Activated gamma-delta T cell (primary cell): ENCODE measurements at regions not wholly inside any gene's neighbourhood (a gene's known extent, or its start where the extent isn't known, plus 50 kb on each side); places are given as distances from the start of the nearest gene placed in this dataset.
"Not testable (repeated sequence)": the region's sequence is repeated elsewhere in the genome, so short reads cannot be mapped to it uniquely, and the experiment has no call there.

Source experiments
- DNase-seq: peaks from one replicate; lab custom pipeline; 2025; lab: John Stamatoyannopoulos, UW

GRCh38 chr4:81816031-81816761 lies 344.5 kb upstream of the RASGEF1B start:
- DNase-seq, result no peak

DNA sequence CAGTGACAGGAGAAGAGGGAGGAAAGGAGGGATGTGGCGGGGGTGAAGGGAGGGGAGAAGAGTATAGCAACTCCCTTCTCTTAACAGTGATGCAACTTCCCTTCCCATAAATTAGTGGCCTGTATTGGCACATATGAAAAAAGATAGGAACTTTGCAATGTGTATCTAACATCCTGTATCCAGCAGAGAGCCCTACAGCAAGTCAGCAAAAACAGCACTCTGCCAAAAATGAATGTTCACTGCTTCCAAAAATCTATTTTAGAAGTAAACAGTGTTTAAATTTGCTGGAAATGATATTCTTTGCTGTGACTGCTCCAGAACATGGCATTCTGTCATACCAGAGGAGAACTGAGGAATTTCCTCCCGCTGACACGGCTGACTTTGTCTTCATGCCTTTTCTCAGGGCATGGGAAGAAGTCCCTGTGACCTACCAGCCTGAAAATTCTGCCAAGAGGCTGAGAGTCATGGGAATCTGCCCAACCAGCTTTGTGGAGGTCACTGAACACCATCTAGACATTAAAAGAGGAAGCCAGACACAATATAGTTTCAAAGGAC lies 343.4 kb upstream of the RASGEF1B start:
- no peak for DNase-seq

DNA sequence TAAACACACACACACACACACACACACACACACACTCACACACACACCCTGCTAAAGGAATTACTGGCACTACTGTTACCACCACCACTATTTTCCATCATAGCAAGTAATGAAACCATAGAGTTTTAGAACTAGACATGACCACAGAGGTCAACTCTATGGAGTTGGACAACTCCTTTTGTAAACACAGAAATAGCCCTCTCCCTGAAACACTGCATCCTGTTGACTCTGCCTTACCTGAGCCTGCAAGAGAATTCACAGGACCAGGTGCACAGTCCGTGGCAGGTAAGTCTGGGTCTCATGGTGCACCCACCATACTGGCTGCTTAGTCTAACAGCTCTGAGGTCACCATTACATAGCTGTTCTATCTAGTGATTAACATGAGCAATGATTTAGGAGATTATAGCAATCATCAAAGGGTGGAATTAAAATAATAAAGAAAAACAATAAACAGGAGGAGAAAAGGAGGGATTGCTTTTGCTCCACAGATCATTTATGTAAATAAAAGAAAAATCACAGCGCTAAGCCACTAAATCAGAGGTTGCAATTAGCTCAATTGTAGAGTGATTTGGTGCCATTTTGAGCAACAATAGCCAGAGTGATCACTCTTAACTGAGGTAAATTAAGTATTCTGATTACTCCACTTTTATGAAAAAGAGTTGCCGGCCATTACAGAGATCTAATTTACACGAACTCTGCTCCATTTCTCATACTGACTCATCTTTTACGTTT lies 340.0 kb upstream of the RASGEF1B start:
- DNase-seq, result no peak

DNA sequence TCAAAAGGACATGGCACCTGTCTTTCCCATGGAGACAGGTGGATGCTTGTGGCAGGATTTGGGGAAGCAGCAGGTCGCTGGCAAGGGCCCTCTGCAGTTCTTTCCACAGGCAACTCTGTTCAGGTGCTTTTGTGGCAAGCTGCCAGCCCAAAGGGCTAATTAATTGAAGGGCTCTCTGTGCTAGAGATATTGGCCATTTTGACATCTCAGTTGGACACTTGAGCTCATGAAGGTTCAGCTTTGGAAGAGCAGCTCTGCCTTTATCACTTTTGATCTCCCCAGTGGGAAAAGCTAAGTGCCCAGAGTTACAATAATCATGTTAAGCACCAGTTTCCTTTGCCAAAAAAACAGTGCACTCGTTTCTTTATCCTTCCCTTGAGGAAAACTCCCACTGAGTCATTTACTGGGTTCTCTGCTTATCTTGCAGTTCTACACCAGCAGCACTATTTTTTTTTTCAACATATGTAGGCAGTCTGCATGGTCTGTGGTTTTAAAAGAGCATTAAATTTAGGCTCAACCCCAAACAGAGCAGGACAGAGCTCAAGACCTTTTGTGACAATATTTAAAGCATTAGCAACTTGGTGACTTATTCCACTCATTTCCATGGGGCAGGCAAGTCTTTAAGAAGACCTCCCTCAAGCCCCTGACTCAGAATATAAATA lies 336.4 kb upstream of the RASGEF1B start:
- no peak for DNase-seq

GRCh38 chr4:81807386-81807785 lies 335.7 kb upstream of the RASGEF1B start:
- DNase-seq, result no peak

- DNase-seq, result no peak
These were observed 334.8 kb upstream of the RASGEF1B start for GRCh38 chr4:81806485-81806884.

DNA sequence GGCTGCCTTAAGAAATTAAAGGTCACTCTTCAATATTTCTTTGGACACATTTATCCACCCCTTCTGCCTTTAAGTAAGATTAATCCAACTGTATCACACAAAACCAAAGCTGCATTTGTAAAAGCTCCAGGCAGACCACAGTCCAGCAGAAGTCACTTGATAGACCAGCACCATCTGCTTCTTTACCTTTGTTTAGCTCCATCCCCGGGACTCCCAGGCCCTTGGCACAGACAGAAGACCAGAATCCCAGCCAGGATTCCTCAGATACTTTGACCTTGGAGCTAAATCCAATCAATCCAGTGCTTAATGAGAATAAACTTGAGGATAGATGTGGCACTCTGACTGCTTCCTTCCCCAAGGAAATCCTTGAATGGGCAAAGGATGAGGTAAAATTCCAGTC lies 333.1 kb upstream of the RASGEF1B start:
- no peak for DNase-seq

DNA sequence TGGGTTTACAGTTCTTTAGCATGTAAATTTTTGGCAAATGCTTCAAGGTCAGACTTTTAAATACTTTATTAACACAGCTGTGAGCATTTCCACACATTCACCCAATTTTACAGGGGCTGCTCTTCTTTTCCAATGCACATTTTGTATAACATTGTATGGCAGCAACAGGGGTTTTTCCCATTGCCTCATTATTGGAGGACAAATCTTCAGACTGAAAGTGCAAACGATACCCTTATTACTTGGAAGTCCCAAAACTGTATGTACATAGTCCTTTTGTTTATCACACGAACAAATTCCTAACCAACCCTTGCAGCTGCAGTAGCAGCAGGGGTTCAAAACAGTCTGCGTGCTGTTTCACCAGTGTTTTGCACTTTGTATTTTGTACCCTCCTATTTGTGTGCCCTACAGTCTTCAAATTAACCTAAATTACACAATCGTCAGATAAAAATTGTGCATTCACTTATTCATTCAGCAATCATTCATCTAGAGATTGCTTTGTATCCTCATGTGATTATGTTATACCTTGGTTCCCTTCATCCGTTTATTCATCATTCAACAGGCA lies 330.7 kb upstream of the RASGEF1B start:
- no peak for DNase-seq

GRCh38 chr4:81799371-81799770 lies 327.7 kb upstream of the RASGEF1B start:
- DNase-seq, result no peak

DNA sequence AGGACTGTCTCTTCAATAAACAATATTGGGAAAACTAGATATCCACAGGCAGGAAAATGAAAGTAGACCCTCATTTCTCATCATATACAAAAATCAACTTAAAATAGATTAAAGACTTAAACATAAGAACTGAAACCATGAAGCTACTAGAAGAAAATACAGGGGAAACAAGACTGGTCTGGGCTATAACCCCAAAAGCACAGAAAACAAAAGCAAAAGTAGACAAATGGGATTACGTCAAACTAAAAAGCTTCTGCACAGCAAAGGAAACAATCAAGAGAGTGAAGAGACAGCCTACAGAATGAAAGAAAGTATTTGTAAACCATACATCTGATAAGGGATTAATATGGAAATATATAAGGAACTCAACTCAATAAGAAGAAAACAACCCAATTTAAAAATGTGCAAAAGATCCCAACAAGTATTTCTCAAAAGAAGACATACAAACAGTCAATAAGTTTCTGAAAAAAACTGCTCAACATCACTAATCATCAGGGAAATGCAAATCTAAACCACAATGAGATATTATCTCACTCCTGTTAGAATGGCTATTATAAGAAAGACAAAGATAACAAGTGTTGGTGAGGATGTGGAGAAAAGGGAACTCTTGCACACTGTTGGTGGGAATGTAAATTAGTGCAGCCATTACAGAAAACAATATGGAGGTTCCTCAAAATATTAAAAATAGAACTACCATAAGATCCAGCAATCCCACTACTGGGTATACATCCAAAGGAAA lies 325.3 kb upstream of the RASGEF1B start:
- no peak for DNase-seq

DNA sequence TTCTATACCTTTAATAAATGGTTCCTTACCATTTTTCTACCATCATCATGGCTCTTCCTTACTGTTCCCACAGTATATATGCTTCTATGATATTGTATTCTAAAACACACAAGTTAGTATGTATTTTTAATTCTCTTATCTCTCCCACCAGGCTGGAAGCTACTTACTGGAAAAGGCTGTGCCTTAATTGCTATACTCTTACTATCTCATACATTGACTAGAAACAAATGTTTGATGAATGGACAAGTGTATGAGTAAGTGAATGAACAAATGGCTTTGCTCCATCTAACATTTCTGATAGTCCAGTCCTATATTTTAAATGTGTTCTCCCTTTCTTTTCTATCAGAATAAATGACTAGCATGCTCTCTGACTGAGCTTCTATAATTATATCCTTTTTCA lies 320.8 kb upstream of the RASGEF1B start:
- DNase-seq, result no peak

GRCh38 chr4:81790477-81790876 lies 318.8 kb upstream of the RASGEF1B start:
- DNase-seq, result no peak

GRCh38 chr4:81789741-81790399 lies 318.2 kb upstream of the RASGEF1B start:
- DNase-seq, result no peak

- no peak for DNase-seq
These were observed 317.5 kb upstream of the RASGEF1B start for GRCh38 chr4:81789158-81789557.

DNA sequence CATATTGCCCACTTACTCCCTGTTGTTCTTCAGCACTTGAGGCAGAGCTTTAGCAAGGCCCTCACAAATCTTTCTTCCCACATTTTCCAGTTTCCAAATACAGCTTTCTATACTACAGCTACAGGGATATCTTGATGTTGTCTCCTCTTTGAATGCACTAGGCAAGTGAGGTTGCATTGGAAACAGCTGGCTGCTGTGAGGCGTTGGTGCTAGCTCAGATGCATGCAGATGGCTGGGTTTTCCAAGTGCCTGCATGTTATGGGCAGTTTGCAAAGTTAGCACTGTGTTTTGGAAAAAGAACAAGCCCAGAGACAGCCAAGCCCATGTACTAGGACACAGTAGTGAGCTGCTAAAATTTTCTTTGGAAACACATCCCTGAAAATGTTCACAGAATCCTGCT lies 315.1 kb upstream of the RASGEF1B start:
- DNase-seq, result no peak

GRCh38 chr4:81786063-81786763 lies 314.5 kb upstream of the RASGEF1B start:
- no peak for DNase-seq

DNA sequence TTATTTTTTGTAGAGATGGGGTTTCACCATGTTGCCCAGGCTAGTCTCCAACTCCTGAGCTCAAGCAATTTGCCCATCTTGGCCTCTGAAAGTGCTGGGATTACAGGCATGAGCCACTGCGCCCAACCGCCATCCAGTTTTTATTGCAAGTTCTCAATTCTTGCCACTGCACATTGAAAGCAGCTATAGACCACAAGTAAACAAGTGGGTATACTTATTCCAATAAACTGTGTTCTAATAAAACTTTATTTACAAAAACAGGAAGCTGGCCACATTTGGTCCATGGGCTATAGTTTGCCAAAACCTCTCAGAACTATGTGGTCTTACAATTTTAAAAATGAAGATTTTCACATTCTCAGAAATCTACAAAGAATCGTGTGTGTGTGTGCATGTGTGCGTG lies 313.6 kb upstream of the RASGEF1B start:
- DNase-seq, result no peak

- no peak for DNase-seq
These were observed 311.9 kb upstream of the RASGEF1B start for GRCh38 chr4:81783558-81783957.

GRCh38 chr4:81781799-81782198 lies 310.1 kb upstream of the RASGEF1B start:
- no peak for DNase-seq

DNA sequence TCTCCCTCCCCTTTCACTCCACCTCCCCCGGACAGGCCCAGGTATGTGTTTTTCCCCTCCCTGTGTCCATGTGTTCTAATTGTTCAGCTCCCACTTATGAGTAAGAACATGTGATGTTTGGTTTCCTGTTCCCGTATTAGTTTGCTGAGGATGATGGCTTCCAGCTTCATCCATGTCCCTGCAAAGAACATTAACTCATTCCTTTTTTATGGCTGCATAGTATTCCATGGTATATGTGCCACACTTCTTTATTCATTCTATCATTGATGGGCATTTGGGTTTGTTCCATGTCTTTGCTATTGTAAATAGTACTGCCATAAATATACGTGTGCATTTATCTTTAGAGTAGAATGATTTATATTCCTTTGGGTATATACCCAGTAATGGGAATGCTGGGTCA lies 306.0 kb upstream of the RASGEF1B start:
- DNase-seq, result not testable (repeated sequence)

- DNase-seq, result no peak
These were observed 305.1 kb upstream of the RASGEF1B start for GRCh38 chr4:81776794-81777193.
